22Rv1 (cell line): ENCODE measurements at regions not wholly inside any gene's neighbourhood (a gene's known extent, or its start where the extent isn't known, plus 50 kb on each side); places are given as distances from the start of the nearest gene placed in this dataset.

Experiments used
- CTCF ChIP-seq: fragments of 450-650 bp; IDR thresholded peaks from 2 replicates; pipeline ENCODE4 v1.5.1; 2017; ENCODE audit warnings: mild to moderate bottlenecking
- ZFX ChIP-seq: fragments of 450-650 bp; IDR thresholded peaks from 2 replicates; pipeline ENCODE4 v1.6.1; 2017; ENCODE audit warnings: antibody characterized with exemption, borderline replicate concordance

GRCh38 chr6:53418288-53418687, 69.5 kb upstream of the ELOVL5 start:
- TF ChIP-seq CTCF (no peak), ZFX (no peak)
